ENCODE measurements at regions not wholly inside any gene's neighbourhood (a gene's known extent, or its start where the extent isn't known, plus 50 kb on each side); places are given as distances from the start of the nearest gene placed in this dataset.

GRCh38 chr2:182593394-182593975 lies 122.6 kb upstream of the DNAJC10 start:
- no peaks in the 10 kb centered on the region for H3K27me3 ChIP-seq (replicated peaks in 1 of 2; ENCODE audit: control insufficient read depth in 2 of 2, insufficient read depth in 2 of 2, low read length in 1 of 2)
- intact Hi-C loops (cut with micrococcal nuclease; ENCODE audit: unreplicated experiment) (no loop called here), in situ Hi-C loops (cut with MboI) (no loop called here)
- RAD21 ChIA-PET (ENCODE audit: unreplicated experiment): no interaction called here
- H3K36me3 ChIP-seq (ENCODE audit: control insufficient read depth in 2 of 2, insufficient read depth in 2 of 2, low read length in 1 of 2): no peaks in the 10 kb centered on the region
- no peak overlapping the region for H3K27ac ChIP-seq (ENCODE audit: control insufficient read depth, insufficient read depth)
- FAIRE-seq (no peak), DNase-seq (ENCODE audit: low read depth, low spot score) (no peak), ATAC-seq (no peak)
- 0% methylated on average over 3 of the region's 3 CpGs for WGBS (ENCODE audit: insufficient coverage, insufficient replicate concordance, low lambda C conversion rate, missing lambda C conversion rate)
- H2AFZ ChIP-seq (ENCODE audit: control insufficient read depth, low read depth, low read length): no peak overlapping the region
- H3K4me2 ChIP-seq (ENCODE audit: control insufficient read depth, insufficient read depth): no peak overlapping the region
- BruUV-seq (replicated peaks): no TSS peak
- CTCF ChIA-PET: no interaction called here
- H4K20me1 ChIP-seq (ENCODE audit: control insufficient read depth, insufficient read depth): no peaks in the 10 kb centered on the region
- H3K9ac ChIP-seq (ENCODE audit: control insufficient read depth, insufficient read depth, low read length): no peak overlapping the region
- H3K4me3 ChIP-seq: no peak overlapping the region
- no peaks in the 10 kb centered on the region for H3K4me1 ChIP-seq (ENCODE audit: control insufficient read depth, insufficient read depth, low read length)
- H3K79me2 ChIP-seq (ENCODE audit: control insufficient read depth, insufficient read depth, low read length): no peaks in the 10 kb centered on the region
- H3K9me3 ChIP-seq (replicated peaks; ENCODE audit: control insufficient read depth, insufficient read depth, low read length): no peaks in the 10 kb centered on the region
- POLR2A ChIA-PET: no interaction called here
- SMC1A ChIA-PET (ENCODE audit: uncharacterized antibody, unreplicated experiment): no interaction called here
- no peak for TF ChIP-seq POLR2AphosphoS5 (IDR thresholded peaks at IDR 0.05; ENCODE audit: low read length)
- TF ChIP-seq USF2 (IDR thresholded peaks at IDR 0.05; ENCODE audit: borderline replicate concordance, low read depth, low read length): no peak
- TF ChIP-seq ETV6 (conservative IDR thresholded peaks at IDR 0.05 in 1 of 2, IDR thresholded peaks at IDR 0.05 in 1 of 2; ENCODE audit: borderline replicate concordance in 1 of 2, low read depth in 1 of 2): no peak
- no peak for TF ChIP-seq CEBPZ (IDR thresholded peaks at IDR 0.05; ENCODE audit: low read depth, low read length)
- TF ChIP-seq MYB (IDR thresholded peaks at IDR 0.05; ENCODE audit: borderline replicate concordance, low read depth, low read length): no peak
- TF ChIP-seq BCLAF1 (IDR thresholded peaks at IDR 0.05): no peak
- no peak for TF ChIP-seq JUNB (IDR thresholded peaks at IDR 0.05)
- TF ChIP-seq YY1 (IDR thresholded peaks at IDR 0.05; ENCODE audit: low read depth, low read length): no peak
- no peak for TF ChIP-seq ZBTB11 (CRISPR knock-in tag; IDR thresholded peaks at IDR 0.05)
- no peak for TF ChIP-seq DPF2 (IDR thresholded peaks at IDR 0.05)

All from GM12878 (cell line).